ENCODE measurements at regions not wholly inside any gene's neighbourhood (a gene's known extent, or its start where the extent isn't known, plus 50 kb on each side); places are given as distances from the start of the nearest gene placed in this dataset.

DNA sequence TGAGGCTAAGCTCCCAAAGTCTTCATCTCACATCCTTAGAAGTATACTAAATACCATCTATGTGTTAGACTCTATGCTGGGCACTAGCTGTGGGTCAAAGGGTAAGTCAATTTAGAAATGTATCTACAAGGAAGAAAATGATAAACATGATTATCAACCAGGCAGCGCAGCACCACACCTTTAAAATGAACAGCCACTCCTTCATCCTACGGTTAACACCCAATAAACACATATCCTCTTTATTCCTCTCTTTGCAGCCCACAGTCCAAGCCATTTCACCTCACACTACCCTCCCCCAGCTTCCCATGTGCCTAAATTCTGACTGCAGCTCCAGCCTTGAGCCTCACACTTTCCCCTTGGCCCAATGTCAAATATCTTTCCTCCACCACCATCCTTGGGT, 362.6 kb downstream of the FGFR2 start:
- no peak for DNase-seq
- intact Hi-C loops (cut with DNase I), result no loop called here
- 96 to 98% methylated on average over 2 of the region's 2 CpGs for whole genome bisulfite sequencing, 2 donors
- peaks cover 9 to 17% of the 10 kb centered on the region in 2 donors for H3K4me1 ChIP-seq
- H3K9me3 ChIP-seq, result no peaks in the 10 kb centered on the region
- no peak overlapping the region for H3K27ac ChIP-seq
- H3K36me3 ChIP-seq, result no peaks in the 10 kb centered on the region
- no peak for TF ChIP-seq POLR2A (IDR thresholded peaks at IDR 0.05)
- TF ChIP-seq, protein P1, sequence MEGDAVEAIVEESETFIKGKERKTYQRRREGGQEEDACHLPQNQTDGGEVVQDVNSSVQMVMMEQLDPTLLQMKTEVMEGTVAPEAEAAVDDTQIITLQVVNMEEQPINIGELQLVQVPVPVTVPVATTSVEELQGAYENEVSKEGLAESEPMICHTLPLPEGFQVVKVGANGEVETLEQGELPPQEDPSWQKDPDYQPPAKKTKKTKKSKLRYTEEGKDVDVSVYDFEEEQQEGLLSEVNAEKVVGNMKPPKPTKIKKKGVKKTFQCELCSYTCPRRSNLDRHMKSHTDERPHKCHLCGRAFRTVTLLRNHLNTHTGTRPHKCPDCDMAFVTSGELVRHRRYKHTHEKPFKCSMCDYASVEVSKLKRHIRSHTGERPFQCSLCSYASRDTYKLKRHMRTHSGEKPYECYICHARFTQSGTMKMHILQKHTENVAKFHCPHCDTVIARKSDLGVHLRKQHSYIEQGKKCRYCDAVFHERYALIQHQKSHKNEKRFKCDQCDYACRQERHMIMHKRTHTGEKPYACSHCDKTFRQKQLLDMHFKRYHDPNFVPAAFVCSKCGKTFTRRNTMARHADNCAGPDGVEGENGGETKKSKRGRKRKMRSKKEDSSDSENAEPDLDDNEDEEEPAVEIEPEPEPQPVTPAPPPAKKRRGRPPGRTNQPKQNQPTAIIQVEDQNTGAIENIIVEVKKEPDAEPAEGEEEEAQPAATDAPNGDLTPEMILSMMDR (IDR thresholded peaks at IDR 0.05), result no peak
- H3K27me3 ChIP-seq, result no peaks in the 10 kb centered on the region
- H3K4me3 ChIP-seq (replicated peaks in 1 of 3), result no peak overlapping the region

DNA sequence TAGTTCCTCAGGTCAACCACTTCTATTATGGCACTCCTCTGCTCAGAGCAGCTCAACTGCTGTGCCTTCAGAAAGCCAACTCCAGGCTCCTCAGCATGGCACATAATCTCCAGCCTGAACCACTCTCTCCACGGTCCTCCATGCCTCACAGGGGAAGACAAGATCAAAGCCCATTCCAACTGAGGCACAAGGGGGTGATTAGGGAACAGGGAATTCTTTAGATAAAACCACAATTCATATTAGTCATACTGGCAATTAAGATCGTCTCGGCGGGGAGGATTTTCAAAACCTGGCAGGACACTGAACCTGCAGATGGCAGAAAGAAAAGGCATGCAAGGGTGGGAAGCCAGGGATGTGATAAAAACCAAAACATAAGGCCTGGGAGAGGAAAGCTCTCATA, 361.6 kb downstream of the FGFR2 start:
- H3K36me3 ChIP-seq, result no peaks in the 10 kb centered on the region
- H3K9me3 ChIP-seq, result no peaks in the 10 kb centered on the region
- TF ChIP-seq POLR2A (IDR thresholded peaks at IDR 0.05), result no peak
- TF ChIP-seq, protein P1 (IDR thresholded peaks at IDR 0.05), result no peak
- no peaks in the 10 kb centered on the region for H3K27me3 ChIP-seq
- H3K4me1 ChIP-seq, result peaks cover 10 to 17% of the 10 kb centered on the region in 2 donors
- 91 to 93% methylated on average over 4 of the region's 4 CpGs for WGBS, 2 donors
- H3K4me3 ChIP-seq (replicated peaks in 1 of 3), result no peak overlapping the region
- H3K27ac ChIP-seq, result no peak overlapping the region
- DNase-seq, result no peak
- intact Hi-C loops (cut with DNase I), result no loop called here

DNA sequence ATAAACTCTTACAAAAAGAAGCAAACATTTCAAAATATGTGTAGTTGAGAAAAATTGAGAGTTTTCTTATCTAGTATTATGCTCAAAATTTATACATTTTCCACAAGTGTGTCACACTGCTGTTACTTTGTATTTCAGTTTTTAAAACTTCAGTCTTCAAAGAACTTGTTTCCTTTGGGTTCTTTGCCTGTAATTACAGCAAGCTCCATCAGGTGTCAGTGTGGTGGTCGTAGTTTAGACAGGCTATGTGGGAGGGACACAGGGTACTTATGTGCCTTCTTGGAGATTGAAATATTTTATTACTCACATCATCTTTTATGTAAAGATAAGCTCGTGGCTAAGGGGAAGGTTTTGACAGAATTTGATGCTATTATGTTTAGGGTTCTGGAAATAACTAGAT, 360.5 kb downstream of the FGFR2 start:
- no peak for TF ChIP-seq POLR2A (IDR thresholded peaks at IDR 0.05)
- TF ChIP-seq, protein P1 (IDR thresholded peaks at IDR 0.05), result no peak
- Histone ChIP-seq H3K4me1 (peaks cover 10 to 17% of the 10 kb centered on the region in 2 donors), H3K36me3 (no peaks in the 10 kb centered on the region), H3K27ac (no peak overlapping the region), H3K9me3 (no peaks in the 10 kb centered on the region), H3K4me3 (replicated peaks in 1 of 3) (no peak overlapping the region), H3K27me3 (no peaks in the 10 kb centered on the region)
- no peak for DNase-seq
- intact Hi-C loops (cut with DNase I), result no loop called here
- WGBS, 2 donors, result 76 to 88% methylated on average over 2 of the region's 2 CpGs

DNA sequence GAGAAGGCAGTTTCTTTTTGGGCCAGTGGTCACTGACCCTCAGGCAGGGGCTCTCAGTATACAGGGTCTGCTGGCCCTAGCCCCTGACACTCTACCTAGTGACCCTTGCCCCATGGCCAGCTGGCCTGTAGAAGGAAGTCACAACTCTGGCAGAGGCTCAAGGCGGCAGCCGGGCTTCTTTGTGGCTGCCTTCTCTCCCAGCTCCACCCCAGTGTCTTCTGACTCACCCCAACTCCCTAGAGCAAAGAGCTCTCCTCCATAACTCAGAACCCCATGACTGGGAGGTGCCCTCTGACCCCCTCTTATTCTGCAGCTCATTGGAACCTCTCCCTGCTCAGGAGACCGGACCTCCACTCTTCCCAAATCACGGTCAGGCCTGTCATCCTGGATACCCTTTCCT, 358.2 kb downstream of the FGFR2 start:
- no peak overlapping the region for H3K27ac ChIP-seq
- no peak overlapping the region for H3K4me3 ChIP-seq (replicated peaks in 1 of 3)
- H3K4me1 ChIP-seq, result peaks cover 10 to 28% of the 10 kb centered on the region in 2 donors
- WGBS, 2 donors, result 79 to 82% methylated on average over 4 of the region's 4 CpGs
- H3K27me3 ChIP-seq, result no peaks in the 10 kb centered on the region
- TF ChIP-seq, protein P1 (IDR thresholded peaks at IDR 0.05), result no peak
- TF ChIP-seq POLR2A (IDR thresholded peaks at IDR 0.05), result no peak
- no peaks in the 10 kb centered on the region for H3K9me3 ChIP-seq
- intact Hi-C loops (cut with DNase I), result no loop called here
- peak; percentile 12 to 28 for DNase-seq
- H3K36me3 ChIP-seq, result no peaks in the 10 kb centered on the region

DNA sequence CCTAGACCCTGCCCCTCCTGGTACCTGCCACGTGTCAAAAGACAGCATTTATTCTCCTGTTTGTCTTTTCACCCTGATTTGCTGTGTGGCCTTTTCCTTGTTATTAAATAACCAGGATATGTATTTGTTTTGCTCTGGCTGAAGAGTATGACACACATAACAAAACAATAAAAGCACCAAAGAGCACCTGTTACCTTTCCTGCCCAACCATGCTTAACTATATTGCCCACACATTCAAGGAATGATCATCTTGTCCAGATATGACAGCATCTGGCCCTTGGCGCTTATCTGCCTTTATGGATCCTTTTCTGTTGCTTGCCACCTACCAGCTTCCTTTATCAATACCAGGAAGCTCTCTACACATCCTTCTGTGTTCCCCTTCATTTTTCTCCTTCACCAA, 357.7 kb downstream of the FGFR2 start:
- 84 to 85% methylated on average over 2 of the region's 2 CpGs for WGBS, 2 donors
- H3K27ac ChIP-seq, result no peak overlapping the region
- no peaks in the 10 kb centered on the region for H3K36me3 ChIP-seq
- intact Hi-C loops (cut with DNase I), result no loop called here
- no peak for DNase-seq
- H3K9me3 ChIP-seq, result no peaks in the 10 kb centered on the region
- no peaks in the 10 kb centered on the region for H3K27me3 ChIP-seq
- no peak overlapping the region for H3K4me3 ChIP-seq (replicated peaks in 1 of 3)
- TF ChIP-seq, protein P1 (IDR thresholded peaks at IDR 0.05), result no peak
- no peak for TF ChIP-seq POLR2A (IDR thresholded peaks at IDR 0.05)
- H3K4me1 ChIP-seq, result peaks cover 10 to 28% of the 10 kb centered on the region in 2 donors

Measured in thyroid gland (tissue), 4 donors.